Smooth muscle cell (in vitro differentiated cells): ENCODE measurements at regions not wholly inside any gene's neighbourhood (a gene's known extent, or its start where the extent isn't known, plus 50 kb on each side); places are given as distances from the start of the nearest gene placed in this dataset.

Experiments
- DNase-seq: peaks from one replicate; lab custom pipeline; 2025; ENCODE audit not compliant: unreplicated experiment; lab: John Stamatoyannopoulos, UW
- H2AFZ ChIP-seq: fragments of 200-600 bp; sonication (generic); 2 replicates; pipeline ENCODE4 v1.6.0; 2016; ENCODE audit warnings: antibody characterized with exemption, low read depth, mild to moderate bottlenecking
- H3F3A ChIP-seq: fragments of 200-600 bp; sonication (generic); 2 replicates; pipeline ENCODE4 v1.6.0; 2017; ENCODE audit warnings: antibody characterized with exemption, low read depth
- H3K27ac ChIP-seq: fragments of 200-600 bp; sonication (generic); 2 replicates; pipeline ENCODE4 v1.5.1; 2016; ENCODE audit warnings: low read depth, mild to moderate bottlenecking
- H3K27me3 ChIP-seq: fragments of 200-600 bp; sonication (generic); 2 replicates; pipeline ENCODE4 v1.6.1; 2016; ENCODE audit warnings: low read depth, mild to moderate bottlenecking
- H3K36me3 ChIP-seq: fragments of 200-600 bp; sonication (generic); 2 replicates; pipeline ENCODE4 v1.5.1; 2016; ENCODE audit warnings: low read depth
- H3K4me1 ChIP-seq: fragments of 200-600 bp; sonication (generic); 2 replicates; pipeline ENCODE4 v1.5.1; 2016; ENCODE audit warnings: low read depth
- H3K4me2 ChIP-seq: fragments of 200-600 bp; sonication (generic); 2 replicates; pipeline ENCODE4 v1.6.0; 2016; ENCODE audit warnings: mild to moderate bottlenecking
- H3K4me3 ChIP-seq: fragments of 200-600 bp; sonication (generic); 2 replicates; pipeline ENCODE4 v1.5.1; 2016; ENCODE audit warnings: mild to moderate bottlenecking
- H3K79me2 ChIP-seq: fragments of 200-600 bp; sonication (generic); 2 replicates; pipeline ENCODE4 v1.6.0; 2016; ENCODE audit warnings: low read depth, mild to moderate bottlenecking
- H3K9ac ChIP-seq: fragments of 200-600 bp; sonication (generic); 2 replicates; pipeline ENCODE4 v1.6.0; 2016; ENCODE audit warnings: low read depth
- H3K9me3 ChIP-seq: fragments of 200-600 bp; sonication (generic); replicated peaks from 2 replicates; pipeline ENCODE4 v1.5.1; 2016; ENCODE audit warnings: low read depth
- H4K20me1 ChIP-seq: fragments of 200-600 bp; sonication (generic); 2 replicates; pipeline ENCODE4 v1.6.0; 2016; ENCODE audit warnings: low read depth
- WGBS: methylation state at CpG from one replicate; pipeline ENCODE4 v1.1.7; 2016; ENCODE audit warnings: low lambda C conversion rate; 5-methylcytosine and 5-hydroxymethylcytosine counted together
- TF ChIP-seq, protein P1 (sequence below): fragments of 200-600 bp; sonication (generic); IDR thresholded peaks from 2 replicates; pipeline ENCODE4 v1.5.1; 2017; ENCODE audit warnings: borderline replicate concordance, mild to moderate bottlenecking, antibody characterized with exemption; ENCODE audit not compliant: insufficient read depth, poor library complexity, severe bottlenecking

DNA sequence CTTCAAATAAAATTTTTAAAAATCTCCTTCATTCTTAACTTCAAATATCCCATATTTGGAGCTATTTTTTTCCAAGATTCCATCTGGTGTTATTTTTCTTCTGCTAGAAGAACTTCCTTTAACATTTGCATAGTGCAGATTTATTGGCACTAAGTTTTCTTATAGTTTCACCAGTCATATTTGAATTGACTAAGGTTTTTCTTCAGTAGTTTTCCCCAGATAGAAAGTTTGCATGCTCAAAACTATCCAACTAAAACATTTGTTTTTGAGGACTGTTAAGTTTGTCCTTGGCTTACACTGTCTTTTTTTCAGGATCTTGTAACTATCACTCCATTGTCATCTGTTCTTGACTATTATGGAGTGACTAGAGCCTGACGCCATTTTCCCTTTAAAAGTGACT, 606.7 kb downstream of the TAF11L14 start:
- Histone ChIP-seq H3K9ac (no peak overlapping the region), H3K9me3 (no peaks in the 10 kb centered on the region), H3K36me3 (no peaks in the 10 kb centered on the region), H3K4me3 (no peak overlapping the region), H3K4me2 (no peak overlapping the region), H3K79me2 (no peaks in the 10 kb centered on the region), H3K27ac (no peak overlapping the region), H3F3A (no peaks in the 10 kb centered on the region), H4K20me1 (no peaks in the 10 kb centered on the region), H2AFZ (no peak overlapping the region), H3K27me3 (no peaks in the 10 kb centered on the region), H3K4me1 (no peaks in the 10 kb centered on the region)
- TF ChIP-seq, protein P1, sequence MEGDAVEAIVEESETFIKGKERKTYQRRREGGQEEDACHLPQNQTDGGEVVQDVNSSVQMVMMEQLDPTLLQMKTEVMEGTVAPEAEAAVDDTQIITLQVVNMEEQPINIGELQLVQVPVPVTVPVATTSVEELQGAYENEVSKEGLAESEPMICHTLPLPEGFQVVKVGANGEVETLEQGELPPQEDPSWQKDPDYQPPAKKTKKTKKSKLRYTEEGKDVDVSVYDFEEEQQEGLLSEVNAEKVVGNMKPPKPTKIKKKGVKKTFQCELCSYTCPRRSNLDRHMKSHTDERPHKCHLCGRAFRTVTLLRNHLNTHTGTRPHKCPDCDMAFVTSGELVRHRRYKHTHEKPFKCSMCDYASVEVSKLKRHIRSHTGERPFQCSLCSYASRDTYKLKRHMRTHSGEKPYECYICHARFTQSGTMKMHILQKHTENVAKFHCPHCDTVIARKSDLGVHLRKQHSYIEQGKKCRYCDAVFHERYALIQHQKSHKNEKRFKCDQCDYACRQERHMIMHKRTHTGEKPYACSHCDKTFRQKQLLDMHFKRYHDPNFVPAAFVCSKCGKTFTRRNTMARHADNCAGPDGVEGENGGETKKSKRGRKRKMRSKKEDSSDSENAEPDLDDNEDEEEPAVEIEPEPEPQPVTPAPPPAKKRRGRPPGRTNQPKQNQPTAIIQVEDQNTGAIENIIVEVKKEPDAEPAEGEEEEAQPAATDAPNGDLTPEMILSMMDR, result no peak
- no peak for DNase-seq
- 87% methylated on average over 1 of the region's 1 CpG for WGBS

DNA sequence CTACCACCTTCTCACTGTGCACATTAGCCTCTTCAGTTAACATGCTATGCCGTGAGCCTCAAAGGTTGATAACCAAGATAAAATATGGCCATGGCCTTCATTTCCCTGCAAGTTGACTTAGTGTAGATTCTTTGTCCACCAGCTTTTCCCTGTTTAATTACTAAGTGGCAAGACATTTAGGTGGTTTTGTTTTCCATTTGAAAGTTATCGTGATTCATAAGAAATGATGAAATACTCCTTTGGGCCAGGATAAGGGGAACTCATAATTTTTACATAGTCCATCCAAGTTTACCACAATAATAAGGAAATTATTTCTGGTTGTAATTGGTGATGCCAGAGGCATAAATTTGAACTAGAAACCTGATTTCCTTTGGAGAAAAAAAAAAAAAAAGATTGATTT, 609.6 kb downstream of the TAF11L14 start:
- Histone ChIP-seq H3K4me2 (no peak overlapping the region), H3K36me3 (no peaks in the 10 kb centered on the region), H3K9me3 (no peaks in the 10 kb centered on the region), H4K20me1 (no peaks in the 10 kb centered on the region), H2AFZ (no peak overlapping the region), H3K4me3 (no peak overlapping the region), H3K27me3 (no peaks in the 10 kb centered on the region), H3K79me2 (no peaks in the 10 kb centered on the region), H3F3A (no peaks in the 10 kb centered on the region), H3K9ac (no peak overlapping the region), H3K27ac (no peak overlapping the region), H3K4me1 (no peaks in the 10 kb centered on the region)
- 89% methylated on average over 2 of the region's 2 CpGs for WGBS
- TF ChIP-seq, protein P1, result no peak
- no peak for DNase-seq

DNA sequence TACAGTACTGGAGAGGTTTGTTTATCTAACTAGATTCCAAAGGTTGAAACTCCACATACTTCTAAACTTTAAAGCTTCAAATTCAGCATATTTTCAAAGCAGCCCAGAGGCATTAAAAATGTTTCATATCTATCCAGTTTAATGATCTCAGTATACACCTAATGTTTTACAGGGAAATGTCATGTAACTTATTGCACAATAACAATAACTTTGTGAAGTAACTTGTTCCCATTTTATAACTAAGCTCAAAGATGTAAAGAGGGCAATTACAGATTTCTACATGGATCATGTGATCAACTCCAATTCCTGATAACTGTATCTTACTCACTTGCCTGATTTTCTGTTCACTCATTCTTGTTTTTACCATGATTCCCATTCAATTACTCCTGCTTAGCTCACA, 610.0 kb downstream of the TAF11L14 start:
- no peaks in the 10 kb centered on the region for H3K4me1 ChIP-seq
- DNase-seq, result no peak
- no peaks in the 10 kb centered on the region for H3K36me3 ChIP-seq
- no peaks in the 10 kb centered on the region for H3K9me3 ChIP-seq
- no peak overlapping the region for H3K4me3 ChIP-seq
- H3K79me2 ChIP-seq, result no peaks in the 10 kb centered on the region
- no peaks in the 10 kb centered on the region for H4K20me1 ChIP-seq
- no peak overlapping the region for H3K27ac ChIP-seq
- TF ChIP-seq, protein P1, result no peak
- no peak overlapping the region for H2AFZ ChIP-seq
- no peak overlapping the region for H3K9ac ChIP-seq
- H3K4me2 ChIP-seq, result no peak overlapping the region
- H3K27me3 ChIP-seq, result no peaks in the 10 kb centered on the region
- no peaks in the 10 kb centered on the region for H3F3A ChIP-seq

DNA sequence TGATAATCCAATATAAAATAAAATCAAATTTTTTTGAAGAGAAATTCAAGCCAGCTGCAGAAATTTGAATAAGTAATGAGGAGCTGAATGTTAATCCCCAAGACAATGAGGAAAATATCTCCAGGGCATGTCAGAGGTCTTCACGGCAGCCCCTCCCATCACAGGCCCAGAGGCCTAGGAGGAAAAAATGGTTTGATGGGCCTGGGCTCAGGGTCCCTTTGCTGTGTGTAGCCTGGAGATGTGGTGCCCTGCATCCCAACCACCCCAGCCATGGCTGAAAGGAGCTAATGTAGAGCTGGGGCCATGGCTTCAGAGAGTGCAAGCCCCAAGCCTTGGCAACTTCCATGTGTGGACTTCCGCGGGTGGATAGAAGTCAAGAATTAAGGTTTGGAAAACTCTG, 618.3 kb downstream of the TAF11L14 start:
- H3K4me2 ChIP-seq, result no peak overlapping the region
- H3F3A ChIP-seq, result no peaks in the 10 kb centered on the region
- H3K4me3 ChIP-seq, result no peak overlapping the region
- no peak overlapping the region for H2AFZ ChIP-seq
- H3K79me2 ChIP-seq, result no peaks in the 10 kb centered on the region
- TF ChIP-seq, protein P1, result no peak
- no peaks in the 10 kb centered on the region for H3K36me3 ChIP-seq
- no peaks in the 10 kb centered on the region for H4K20me1 ChIP-seq
- 80% methylated on average over 3 of the region's 3 CpGs for WGBS
- no peak for DNase-seq
- H3K27me3 ChIP-seq, result no peaks in the 10 kb centered on the region
- H3K9me3 ChIP-seq, result no peaks in the 10 kb centered on the region
- H3K4me1 ChIP-seq, result no peaks in the 10 kb centered on the region
- no peak overlapping the region for H3K9ac ChIP-seq
- no peak overlapping the region for H3K27ac ChIP-seq
